GM12864 (cell line): ENCODE measurements at regions not wholly inside any gene's neighbourhood (a gene's known extent, or its start where the extent isn't known, plus 50 kb on each side); places are given as distances from the start of the nearest gene placed in this dataset.

ENCODE experiments used
- DNase-seq: peaks from one replicate; pipeline ENCODE4 v3.0.0-alpha.2; 2011; ENCODE audit warnings: low read depth
- H3K4me3 ChIP-seq: 2 replicates; pipeline ENCODE4 v1.5.1; 2011; ENCODE audit warnings: mild to moderate bottlenecking, low read depth, low read length, control low read depth
- CTCF ChIP-seq: IDR thresholded peaks from 2 replicates; pipeline ENCODE4 v1.5.1; 2011; ENCODE audit warnings: low read depth, mild to moderate bottlenecking, moderate library complexity, low read length, control low read depth, inconsistent platforms; ENCODE audit errors: missing control alignments

DNA sequence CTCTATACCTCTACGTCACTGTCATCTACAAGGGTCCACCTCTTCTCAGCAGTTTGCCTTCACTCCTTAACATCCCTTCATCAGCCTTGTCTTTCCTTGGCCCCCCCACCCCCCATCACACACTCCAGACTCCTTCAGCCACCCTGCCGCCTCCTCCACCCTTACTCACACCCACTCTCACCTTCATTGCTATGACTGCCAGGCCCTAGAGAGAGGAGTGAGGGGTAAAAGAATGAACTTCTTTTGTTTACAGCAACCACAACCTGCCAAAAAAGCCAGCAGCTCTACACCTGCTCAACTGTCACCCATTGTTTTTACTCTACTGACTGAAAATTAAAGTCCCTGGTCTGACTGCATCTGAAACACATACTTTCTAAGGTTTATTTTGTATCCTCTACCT is 112.8 kb downstream of the DUSP6 start:
- DNase-seq: no peak
- no peak overlapping the region for H3K4me3 ChIP-seq
- no peak for TF ChIP-seq CTCF

- TF ChIP-seq CTCF: no peak
- DNase-seq: no peak
- H3K4me3 ChIP-seq: no peak overlapping the region
Observed at GRCh38 chr12:89238593-89238992, 113.7 kb downstream of the DUSP6 start.

- no peak overlapping the region for H3K4me3 ChIP-seq
- no peak for DNase-seq
- no peak for TF ChIP-seq CTCF
Observed at GRCh38 chr12:89237763-89238162, 114.5 kb downstream of the DUSP6 start.

- TF ChIP-seq CTCF: no peak
- no peak for DNase-seq
- no peak overlapping the region for H3K4me3 ChIP-seq
Observed at GRCh38 chr12:89236748-89237383, 115.4 kb downstream of the DUSP6 start.

GRCh38 chr12:89236237-89236636 is 116.1 kb downstream of the DUSP6 start:
- DNase-seq: no peak
- no peak overlapping the region for H3K4me3 ChIP-seq
- TF ChIP-seq CTCF: no peak

DNA sequence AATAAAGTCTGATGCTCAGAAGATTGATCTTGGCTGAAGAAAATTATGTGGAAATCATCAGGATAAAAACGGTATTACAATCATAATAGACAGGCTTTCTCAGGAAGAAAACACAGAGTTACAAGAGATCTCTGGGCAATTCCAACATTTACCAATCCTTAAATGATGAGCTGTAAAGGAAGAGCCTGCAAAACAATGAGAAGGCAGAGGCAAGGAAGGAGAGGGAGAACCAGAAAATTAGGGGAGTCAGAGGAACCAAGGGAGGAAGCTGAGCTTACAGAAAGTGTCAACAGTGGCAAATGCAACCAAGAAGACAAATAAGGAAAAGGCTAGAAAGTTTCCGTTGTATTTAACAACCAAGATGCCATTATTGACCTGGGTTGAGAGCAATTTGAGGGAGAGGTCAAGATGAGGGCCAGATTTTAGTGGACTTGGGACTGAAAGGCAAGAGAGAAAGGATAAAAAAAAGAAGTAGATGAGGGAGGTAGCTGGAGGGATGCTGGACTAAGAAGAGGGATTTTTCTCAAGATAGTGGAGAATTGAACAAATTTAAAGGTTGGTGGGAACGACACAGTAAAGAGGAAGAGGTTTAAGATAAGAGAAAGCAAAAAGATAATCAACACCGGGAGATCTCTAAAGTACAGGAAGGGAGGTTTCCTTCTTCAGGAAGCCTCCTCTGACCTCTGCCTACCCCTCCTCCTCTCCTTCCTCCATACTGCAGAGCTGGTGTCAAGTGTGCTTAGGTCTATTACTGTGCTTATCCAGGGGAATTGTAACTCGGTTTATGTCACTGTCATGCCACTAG is 116.9 kb downstream of the DUSP6 start:
- TF ChIP-seq CTCF: no peak
- no peak for DNase-seq
- H3K4me3 ChIP-seq: no peak overlapping the region
